ENCODE measurements at regions not wholly inside any gene's neighbourhood (a gene's known extent, or its start where the extent isn't known, plus 50 kb on each side); places are given as distances from the start of the nearest gene placed in this dataset.
"Not testable (repeated sequence)": the region's sequence is repeated elsewhere in the genome, so short reads cannot be mapped to it uniquely, and the experiment has no call there.

DNA sequence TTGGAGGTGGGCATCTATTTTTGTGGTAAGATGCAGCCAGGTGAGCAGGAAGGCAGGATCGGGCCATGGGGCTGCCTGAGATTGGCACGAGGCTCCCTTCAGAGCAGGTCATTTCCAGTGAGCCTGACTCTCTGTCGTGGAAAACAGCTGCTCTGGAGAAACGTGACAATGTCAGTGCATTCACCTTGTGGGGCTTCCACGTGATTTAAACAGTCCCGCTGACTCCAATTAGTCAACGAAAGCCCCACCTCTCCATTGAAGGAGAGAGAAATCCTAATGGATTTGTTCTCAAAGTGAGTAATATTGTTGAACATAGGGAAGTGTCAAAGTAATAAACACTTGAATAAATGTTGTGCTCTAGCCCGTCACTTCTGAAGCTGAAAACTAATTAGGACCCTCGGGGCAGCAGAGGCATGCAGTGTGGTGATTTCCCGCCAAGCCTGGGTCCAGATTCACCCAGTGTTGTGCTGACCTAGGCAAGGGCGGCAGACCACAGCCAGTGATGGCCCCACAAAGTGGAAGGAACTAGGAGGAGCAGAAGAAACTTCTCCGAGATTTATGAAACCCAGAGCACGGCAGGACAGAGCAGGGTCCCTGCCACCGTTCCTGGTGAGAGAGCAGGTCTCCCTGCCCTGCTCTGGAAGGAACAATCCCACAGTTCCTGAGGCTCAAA is 172.5 kb upstream of the C1orf174 start:
- DNase-seq: no peak

DNA sequence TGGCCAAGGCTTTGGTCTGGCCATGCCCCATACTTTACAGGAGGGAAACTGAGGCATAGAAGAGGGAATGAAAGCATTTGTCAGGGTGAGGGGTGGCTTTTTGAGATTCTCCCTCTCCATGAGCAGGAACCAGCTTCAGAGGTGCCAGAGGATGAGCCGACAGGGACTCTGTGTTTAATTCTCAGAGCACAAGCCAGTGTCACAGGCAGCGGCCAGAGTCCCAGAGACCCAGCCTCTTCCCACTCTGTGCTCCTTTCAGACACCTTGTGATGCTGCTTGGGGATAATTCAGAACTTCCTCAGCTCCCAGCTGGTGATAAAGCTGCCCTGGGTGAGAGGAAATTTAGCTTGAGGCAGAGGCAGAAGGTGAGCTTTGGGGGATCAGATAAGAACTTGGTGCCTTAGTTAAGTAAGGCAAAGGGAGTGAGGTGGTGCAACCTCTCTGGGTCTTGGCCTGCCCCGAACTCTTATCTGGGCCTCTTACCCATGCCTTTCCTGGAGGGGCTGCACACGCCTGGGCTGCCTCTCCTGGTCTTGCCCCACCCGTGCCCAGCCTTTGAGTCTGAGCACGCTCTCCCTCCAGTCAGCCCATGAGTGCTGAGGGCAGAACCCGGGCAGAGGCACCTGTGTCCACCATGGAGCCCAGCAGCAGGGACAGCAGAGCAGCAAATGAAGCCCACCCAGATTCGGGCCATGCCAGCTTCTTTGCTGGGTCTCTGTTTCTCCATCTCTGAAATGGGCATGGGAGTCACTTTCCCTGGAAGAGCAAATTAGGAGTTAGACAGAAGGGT is 175.6 kb upstream of the C1orf174 start:
- DNase-seq: no peak

DNA sequence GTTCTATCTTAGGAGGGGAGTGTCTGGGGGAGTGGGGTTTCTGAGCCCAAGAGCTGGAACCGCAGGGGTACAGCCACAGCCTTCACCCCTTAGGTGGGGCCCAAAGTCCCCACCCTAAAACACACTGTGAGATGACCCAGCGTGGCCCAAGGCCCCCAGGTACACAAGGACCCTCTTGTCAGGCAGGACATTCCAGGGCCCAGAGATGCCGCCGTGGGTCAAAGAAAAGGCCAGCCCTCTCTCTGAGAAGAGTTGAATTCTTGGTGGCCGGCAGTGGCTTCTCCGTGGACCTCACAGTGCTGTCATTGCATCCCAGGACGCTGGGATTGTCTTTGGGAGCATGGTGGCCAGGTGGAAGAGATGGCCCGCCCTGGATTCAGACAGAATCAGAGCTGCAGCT is 176.3 kb upstream of the C1orf174 start:
- no peak for DNase-seq

DNA sequence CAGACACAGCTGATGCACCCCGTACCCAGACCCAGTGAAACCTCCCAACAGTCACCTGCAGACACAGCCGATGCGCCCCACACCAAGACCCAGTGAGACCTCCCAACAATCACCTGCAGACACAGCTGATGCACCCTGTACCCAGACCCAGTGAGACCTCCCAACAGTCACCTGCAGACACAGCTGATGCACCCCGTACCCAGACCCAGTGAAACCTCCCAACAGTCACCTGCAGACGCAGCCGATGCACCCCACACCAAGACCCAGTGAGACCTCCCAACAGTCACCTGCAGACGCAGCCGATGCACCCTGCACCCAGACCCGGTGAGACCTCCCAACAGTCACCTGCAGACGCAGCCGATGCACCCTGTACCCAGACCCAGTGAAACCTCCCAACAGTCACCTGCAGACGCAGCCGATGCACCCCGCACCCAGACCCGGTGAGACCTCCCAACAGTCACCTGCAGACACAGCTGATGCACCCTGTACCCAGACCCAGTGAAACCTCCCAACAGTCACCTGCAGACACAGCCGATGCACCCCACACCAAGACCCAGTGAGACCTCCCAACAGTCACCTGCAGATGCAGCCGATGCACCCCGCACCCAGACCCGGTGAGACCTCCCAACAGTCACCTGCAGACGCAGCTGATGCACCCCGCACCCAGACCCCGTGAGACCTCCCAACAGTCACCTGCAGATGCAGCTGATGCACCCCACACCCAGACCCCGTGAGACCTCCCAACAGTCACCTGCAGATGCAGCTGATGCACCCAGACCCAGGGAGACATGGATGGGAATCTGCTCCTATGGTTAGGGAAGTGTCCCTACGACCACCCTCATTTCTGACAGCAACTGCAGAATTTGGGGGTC is 178.3 kb upstream of the C1orf174 start:
- not testable (repeated sequence) for DNase-seq

DNA sequence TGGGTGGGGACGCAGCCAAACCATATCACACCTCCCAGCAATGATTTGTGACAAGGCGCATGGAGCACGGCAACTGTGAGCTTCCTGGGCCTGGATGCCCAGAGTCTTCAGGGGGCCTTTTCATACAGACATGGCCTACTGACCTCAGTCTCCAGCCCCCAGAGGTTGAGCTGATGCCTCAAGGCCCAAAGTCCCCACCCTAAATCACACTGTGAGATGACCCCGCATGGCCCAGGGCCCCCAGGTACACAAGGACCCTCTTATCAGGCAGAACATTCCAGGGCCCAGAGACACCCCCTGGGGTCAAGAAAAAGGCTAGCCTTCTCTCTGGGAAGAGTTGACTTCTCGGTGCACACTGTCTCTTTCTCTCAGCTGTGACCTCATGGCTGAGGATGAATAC is 179.7 kb upstream of the C1orf174 start:
- no peak for DNase-seq

DNA sequence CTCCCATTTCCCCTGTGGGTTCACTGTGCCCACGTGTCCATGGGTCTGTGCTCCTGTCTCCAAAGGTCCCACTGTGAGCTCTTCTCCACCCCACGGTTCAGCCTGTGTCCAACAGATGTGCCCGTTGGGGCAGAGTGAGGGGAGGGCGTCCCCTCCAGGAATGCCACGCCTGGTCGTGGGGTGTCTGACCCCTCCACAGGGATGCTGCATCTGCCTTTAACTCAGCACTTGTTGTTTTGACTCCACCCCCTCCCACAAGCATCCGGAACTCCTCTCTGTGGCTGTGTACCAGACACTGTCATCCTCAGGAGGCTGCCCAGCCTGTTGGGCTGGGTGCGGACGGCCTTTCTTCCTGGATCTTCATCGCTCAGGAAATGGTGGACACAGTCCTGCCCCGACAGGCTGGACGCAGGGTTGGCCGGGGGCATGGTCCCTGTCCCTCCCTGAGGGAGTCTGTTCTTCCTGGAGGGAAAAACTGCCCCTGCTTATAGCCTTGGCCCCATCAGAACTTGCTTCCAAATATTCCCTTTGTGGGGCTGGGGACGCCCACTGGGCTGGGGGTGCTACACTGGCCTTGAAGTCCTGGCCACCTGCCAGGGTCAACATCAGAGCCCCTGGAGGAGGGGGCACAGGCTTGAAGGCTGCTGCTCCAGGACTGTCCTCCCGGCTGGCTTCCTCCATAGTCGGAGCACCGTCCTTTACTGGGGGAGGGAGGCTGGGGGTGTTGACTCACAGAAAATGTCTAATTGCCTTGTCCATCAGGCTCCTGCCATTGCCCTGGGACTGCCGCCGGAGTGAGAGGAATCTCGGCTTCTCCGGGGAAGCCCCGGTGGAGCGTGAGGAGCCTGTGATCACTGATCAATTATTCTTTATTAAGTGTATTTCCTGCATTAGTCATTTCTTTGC is 182.0 kb upstream of the C1orf174 start:
- DNase-seq: peak; percentile 19

DNA sequence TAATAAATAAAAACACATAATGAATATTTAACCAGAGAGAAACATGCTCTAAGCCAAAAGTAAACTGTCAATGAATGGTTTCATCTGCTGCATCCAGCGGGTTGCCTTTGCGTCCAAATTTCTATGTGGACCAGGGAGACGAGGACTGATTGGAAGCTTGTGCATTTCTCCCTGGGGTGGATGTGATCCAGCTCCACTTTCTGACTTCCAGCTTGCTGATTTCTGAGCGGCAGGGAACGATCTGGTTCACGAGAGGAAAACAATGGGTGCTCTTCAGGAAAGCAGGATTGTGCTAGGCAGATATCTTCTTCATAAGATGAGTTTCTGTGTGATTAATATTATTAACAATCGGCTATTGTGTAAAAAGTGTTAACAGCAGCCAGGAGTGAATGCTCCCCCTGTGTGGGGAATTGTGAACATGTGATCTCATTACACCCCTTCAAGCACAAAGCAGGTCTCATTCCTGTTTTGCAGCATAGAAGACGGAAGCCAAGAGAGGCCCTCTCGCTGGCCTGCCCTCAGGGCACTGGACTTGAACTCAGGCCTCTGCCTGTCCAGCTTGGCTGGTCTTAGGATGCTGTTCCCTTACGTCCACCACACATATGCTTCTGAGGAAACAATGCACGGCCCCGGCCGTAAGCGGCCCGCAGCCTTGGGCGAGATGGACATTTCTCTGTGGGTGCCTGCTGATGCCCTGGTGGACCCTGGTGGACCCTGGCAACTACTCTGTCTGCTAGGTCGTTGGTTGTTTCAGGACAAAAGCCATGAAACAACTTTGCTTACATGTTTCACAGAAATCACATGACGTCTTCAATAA is 183.4 kb upstream of the C1orf174 start:
- DNase-seq: no peak

DNA sequence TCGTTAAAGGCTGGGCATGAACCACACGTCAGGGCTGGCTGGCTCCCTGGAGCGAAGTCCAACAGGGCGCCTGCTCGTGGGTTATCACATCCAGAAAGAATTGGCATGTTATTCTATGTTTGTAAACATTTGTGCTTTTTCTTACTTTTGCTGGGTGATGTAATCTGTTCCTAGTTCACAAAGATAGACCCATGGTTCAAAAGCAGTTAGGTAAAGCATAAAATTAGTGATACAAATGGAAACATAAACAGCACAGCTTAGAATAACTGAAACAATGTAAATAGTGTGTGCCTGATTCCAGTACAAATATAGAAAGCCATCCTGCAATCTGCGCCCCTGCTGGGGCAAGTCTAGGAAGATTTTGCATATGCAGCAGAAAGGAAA is 184.0 kb upstream of the C1orf174 start:
- no peak for DNase-seq

DNA sequence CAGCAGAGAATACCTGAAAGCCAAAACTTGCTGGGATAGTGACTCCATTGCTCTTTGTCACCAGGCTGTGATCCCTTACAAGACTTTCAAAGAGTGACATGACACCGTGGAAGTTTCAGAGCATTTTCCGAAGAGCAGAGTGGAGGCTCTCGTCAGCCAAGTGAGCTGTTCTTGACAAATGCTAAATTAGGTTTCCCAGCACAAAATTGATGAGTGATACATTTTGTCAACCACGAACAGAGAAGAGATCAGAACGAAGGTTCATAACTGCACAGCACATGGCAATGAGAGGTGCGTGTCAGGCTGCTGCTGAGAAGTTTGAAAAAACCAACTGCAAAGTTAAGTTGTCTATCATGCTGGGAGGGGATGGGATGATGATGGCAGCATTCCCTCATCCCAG is 184.4 kb upstream of the C1orf174 start:
- no peak for DNase-seq

DNA sequence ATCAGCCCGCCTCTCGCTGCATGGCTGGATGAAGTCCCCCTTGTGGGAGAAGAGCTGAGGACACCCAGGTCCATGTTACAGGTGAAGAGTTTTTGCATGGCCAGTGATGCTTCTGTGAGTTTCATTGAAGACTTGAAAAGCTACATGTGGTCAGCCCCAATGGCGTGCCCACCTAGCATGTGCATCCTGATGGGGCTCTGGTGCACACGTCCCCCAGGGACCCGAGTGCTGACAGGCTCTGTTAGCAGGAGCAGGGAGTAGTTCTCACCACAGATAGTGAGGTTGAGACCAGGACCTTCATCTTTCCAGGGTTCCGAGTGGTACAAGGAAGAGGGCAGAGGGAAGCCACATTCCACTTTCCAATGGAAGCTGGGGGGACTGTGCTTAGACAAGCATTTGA is 184.8 kb upstream of the C1orf174 start:
- no peak for DNase-seq

DNA sequence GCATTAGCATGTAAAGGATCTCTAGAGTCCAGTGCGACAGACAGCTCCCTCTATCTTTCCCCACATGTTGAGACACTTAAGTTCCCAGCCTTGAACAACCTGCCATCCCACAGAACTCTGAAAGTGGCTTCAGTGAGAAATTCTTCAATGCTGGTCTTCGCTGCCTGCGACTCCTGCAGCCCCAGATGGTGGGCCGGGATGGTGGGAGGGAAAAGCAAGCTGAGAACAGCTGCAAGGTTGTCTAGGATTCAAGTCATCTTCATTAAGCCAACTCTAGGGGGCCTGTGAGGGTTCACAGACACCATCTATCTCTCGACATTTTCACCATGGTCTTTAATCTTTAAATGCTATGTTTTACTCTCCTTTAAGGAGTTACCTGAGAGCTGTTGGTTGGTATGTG is 185.5 kb upstream of the C1orf174 start:
- no peak for DNase-seq

DNA sequence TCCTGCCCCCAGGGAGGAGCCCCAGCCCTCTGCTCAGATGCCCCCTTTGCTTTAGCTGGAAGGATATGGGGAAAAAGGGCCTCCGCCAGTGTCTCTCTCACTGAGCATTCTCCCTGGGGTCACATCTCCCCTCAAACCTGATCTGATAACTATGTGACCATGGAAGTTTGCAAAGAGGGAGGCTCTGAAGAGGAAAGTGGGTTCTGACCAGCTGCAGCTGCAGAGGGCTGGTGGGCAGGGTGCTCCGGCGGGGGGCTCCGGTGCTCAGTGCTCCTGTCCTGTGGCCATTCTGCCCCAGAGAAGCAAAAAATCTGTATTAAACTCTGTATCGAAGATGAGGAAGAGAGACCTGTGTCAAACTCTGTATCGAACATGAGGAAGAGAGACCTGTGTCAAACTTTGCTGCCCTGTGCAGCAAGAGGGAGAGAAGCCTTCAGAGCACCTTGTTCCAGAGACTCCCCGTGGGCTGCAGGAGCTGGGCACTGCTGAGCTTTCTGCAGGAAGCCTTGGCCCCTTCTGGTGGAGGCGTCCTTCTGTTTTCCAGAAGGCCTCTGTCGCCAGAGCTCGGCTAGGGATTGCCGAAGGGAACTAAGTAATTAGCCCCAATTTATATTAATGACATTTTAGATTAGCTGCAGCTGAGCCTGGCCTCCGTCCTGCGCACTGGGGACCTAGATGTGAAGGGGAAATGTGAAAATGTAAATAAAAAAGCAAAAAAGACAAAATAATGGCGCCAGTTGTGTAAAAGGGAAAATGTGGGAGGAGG is 186.2 kb upstream of the C1orf174 start:
- no peak for DNase-seq

DNA sequence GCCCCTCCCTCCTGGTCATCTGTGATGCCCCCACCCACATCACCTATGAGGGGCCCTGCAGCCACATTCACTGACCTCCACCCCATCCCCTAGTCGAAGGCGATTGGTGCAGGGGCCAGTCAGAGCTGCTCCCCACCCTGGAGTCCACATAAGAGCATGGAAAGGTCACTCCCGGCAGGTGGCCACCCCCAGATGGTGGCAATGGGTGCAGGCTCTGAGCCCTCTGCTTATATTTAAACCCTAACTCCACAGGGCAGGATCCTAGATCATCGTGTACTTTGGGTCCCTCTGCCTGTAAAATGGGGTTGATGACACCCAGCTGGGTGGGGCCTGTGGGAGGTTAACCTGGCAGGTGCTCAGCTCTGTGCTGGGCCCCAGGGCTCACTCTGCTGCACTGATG is 186.8 kb upstream of the C1orf174 start:
- DNase-seq: no peak

DNA sequence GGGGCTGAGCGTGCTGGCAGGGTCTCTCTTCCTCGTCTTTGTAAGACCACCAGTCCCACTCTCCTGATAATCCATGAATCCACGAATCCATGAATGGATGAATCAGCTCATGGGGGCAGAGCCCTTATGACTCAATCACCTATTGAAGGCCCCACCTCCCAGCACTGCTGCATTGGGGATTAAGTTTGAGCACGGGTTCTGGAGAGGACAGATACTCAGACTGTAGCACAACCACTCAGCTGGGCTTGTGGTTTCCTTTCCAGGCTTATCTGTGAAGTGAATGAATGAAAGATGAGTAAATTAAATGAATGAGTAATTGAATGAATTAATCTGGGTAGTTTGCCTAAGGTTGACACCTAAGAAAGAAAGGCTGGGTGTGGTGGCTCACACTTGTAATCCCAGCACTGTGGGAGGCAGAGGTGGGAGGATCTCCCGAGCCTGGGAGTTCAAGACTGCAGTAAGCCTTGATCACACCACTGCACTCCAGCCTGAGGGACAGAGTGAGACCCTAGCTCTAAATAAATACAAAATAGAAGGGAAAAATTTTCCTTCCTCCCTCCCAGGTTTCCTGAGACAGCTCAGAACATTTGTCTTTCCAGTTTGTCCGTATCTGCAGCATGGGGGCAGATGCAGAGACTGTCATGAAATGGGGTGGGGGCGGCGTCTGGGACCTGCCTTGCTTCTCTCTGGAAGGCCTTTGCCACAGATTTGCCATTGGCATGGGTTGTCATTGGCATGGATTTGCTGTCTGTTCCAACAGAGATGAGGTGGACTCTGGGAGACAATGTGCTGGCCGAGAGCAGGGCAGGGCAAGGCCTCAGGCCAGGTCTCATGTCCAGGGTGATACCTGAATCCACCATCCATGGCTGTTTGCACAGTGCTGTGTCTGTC is 187.7 kb upstream of the C1orf174 start:
- no peak for DNase-seq

DNA sequence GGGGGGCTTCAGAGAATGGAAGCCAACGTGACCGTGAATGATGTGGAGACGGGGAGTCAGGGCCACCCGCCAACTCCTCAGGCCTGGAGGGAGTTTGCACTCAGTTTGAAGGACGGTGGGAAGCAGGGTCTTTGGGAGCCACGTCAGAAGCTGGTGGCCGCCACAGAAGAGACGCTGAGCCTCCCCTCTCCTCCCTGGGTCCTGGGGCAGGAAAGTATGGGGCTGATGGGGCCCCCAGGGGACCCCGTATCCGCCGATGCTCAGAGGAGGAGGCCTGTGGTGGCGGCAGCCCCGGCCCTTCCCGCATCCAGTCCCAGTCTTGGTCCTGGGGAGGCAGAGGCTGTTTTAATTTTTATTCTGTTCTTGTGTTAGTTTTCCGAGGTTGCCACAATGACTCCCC is 188.6 kb upstream of the C1orf174 start:
- DNase-seq: no peak

DNA sequence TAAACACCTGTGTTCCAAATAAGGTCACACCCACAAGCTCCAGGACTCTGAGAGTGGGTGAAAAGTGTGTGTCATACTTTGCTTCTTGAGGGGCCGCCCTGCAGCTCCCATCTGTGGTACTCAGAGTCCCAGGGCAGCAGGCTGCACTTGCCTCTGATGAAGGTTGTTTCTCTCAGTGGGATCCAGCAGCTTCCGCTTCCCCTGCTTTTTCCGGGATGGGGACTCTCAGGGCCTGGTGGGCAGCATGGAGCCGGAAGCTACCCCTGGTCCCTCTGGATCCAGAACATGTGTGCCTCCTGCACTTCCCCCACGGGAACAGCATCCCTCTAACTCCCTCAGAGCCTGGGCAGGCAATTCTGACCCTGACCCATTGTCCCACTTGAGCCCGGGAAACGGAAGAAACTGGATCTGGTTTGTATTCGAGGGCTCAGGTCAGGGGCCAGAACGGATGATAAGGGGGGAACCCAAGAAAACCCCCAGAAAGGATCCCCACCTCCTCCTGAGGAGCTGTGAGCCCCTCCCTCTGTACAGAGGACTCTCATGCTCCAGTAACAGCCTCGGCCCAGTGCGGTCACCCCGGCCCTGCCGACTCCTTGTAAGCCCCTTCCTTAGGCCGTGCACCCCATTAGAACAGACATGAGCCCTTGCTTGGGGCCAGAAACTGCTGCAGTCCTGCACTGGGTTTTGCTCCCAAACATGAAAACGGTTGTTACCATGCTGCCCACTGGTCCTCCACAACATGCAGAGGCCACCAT is 189.5 kb upstream of the C1orf174 start:
- no peak for DNase-seq

DNA sequence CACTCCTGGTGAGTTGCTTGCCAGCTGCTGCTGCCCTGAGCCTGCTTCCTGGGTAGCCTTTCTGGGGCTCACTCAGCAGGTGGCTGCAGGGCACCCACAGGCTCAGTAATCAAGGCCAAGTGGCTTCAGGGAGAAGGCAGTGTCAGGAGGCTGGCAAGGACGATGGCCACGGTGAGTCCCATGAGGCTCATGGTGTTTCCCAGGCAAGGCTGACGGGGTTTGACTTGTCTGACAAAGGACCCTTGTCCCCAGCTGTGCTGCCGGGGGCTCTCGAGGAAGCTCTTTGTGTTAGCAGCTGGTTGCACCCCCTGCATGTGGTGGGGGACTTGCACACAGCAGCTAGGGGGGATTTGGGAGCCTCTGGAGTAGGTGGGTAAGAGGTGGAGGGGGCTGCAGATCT is 190.5 kb upstream of the C1orf174 start:
- DNase-seq: no peak

DNA sequence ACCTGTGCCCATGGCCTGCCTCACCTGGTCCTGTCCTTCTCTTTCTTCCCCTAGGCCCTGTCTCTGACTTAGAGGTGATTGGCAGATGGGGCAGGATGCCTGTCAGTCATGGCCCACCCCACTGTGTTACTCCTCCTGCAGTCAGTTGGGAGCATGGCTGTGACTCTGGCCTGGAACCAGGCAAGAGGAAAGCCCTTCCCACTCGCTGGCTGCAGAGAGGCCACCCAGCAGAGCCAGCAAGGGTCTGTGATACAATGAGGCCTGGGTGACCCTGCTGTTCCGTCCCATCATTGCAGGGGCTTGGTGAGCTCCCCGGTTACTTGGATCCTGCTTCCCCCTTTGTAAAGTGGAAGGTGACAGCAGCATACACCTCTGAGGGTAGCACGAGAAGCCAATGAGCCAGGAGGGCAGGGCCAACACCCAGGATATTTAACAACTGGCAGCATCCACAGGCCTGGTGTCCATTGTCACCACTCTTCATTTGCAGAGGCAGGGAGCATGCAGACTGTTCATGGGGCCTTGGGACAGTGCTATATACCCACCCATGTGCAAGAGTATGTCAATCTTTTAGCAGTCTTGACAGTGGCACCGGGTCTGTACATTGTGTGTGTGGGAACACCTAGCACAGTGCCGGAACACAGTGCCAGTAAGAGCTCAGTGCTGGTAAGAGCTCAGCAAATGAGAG is 191.0 kb upstream of the C1orf174 start:
- no peak for DNase-seq

DNA sequence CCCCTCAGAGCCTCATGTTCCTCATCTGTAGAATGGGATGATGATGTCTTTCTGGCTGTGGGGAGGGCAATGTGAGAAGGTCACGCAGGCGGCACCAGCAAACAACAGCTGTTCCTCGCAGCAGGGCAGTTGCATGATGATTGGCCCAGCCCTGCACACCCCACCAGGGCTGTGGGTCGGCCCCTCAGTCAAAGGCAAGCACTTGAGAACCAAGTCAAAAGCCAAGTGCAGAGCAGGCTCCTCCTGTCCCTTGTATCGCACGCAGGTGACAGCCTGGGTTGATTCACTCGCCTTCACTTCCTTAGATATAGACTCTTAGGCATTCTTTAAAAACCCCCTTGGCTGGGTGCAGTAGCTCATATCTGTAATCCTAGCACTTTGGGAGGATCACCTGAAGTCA is 191.9 kb upstream of the C1orf174 start:
- DNase-seq: no peak

All from DMS53 (cell line).